Kidney (tissue), 13 donors: ENCODE measurements at regions not wholly inside any gene's neighbourhood (a gene's known extent, or its start where the extent isn't known, plus 50 kb on each side); places are given as distances from the start of the nearest gene placed in this dataset.

Experiments used
- DNase-seq, 5 donors: peaks; one replicate each; pipeline ENCODE4 v3.0.0-alpha.2; 2013 to 2020
- FAIRE-seq: peaks from 2 replicates; lab custom pipeline; 2012; peaks lifted over from hg19 to GRCh38; lab: Jason Lieb, UNC
- H3K27ac ChIP-seq, 2 donors: one replicate each; pipeline ENCODE4 v1.7.0; 2013; ENCODE audit warnings: low read depth in 2 of 2, low read length in 2 of 2, inconsistent platforms in 1 of 2
- H3K27me3 ChIP-seq: one replicate; pipeline ENCODE4 v1.7.1; 2013; ENCODE audit warnings: low read length, inconsistent platforms; ENCODE audit not compliant: control insufficient read depth, insufficient read depth
- H3K36me3 ChIP-seq, 3 donors: one replicate each; pipeline versions ENCODE4 v1.7.0 to v1.7.1; 2013; ENCODE audit warnings: low read length in 3 of 3, control low read depth in 1 of 3, inconsistent platforms in 1 of 3; ENCODE audit not compliant: insufficient read depth in 3 of 3, control insufficient read depth in 2 of 3
- H3K4me1 ChIP-seq, 3 donors: one replicate each; pipeline versions ENCODE4 v1.7.0 to v1.7.1; 2013; ENCODE audit warnings: low read length in 3 of 3, inconsistent platforms in 1 of 3, low read depth in 1 of 3; ENCODE audit not compliant: control insufficient read depth in 2 of 3, insufficient read depth in 2 of 3
- H3K4me3 ChIP-seq, 3 donors: one replicate each; pipeline versions ENCODE4 v1.7.0 to v1.8.1; 2013; ENCODE audit warnings: low read length in 3 of 3, control low read depth in 1 of 3, inconsistent platforms in 1 of 3
- H3K9ac ChIP-seq, 3 donors: one replicate each; pipeline versions ENCODE4 v1.7.0 to v1.7.1; 2013; ENCODE audit warnings: low read length in 3 of 3, control low read depth in 1 of 3, inconsistent platforms in 1 of 3
- H3K9me3 ChIP-seq, 3 donors: one replicate each; pipeline versions ENCODE4 v1.7.0 to v1.7.1; 2013; ENCODE audit warnings: low read length in 3 of 3, control low read depth in 1 of 3, inconsistent platforms in 1 of 3; ENCODE audit not compliant: control insufficient read depth in 2 of 3, insufficient read depth in 1 of 3
- intact Hi-C: fragments of 100-400 bp; cut with DNase I; formaldehyde crosslinking; loops from one replicate; pipeline ENCODE4 v1.11.1; 2022
- TF ChIP-seq, protein P1 (sequence below): IDR thresholded peaks from 3 replicates; pipeline ENCODE4 v1.5.1; 2012; ENCODE audit warnings: mild to moderate bottlenecking, moderate library complexity, borderline replicate concordance; ENCODE audit not compliant: insufficient read depth; ENCODE audit errors: extremely low read depth
- donor health status: control.
- donor health status: control.
- donor health status: control.
- donor health status: control.
- donor health status: control.
- donor health status: DM: yes; HTN: yes; CAD: no.
- donor health status: Normal renal cell carcinoma (clear cell type).

GRCh38 chr22:48744967-48745841, 1082.5 kb downstream of the BRD1 start:
- DNase-seq (peak in 2 of 5 donors; percentile 17 to 44), FAIRE-seq (no peak)
- H3K27ac ChIP-seq = no peak overlapping the region
- intact Hi-C loops = no loop called here
- no peak overlapping the region for H3K9ac ChIP-seq
- no peaks in the 10 kb centered on the region for H3K27me3 ChIP-seq
- no peaks in the 10 kb centered on the region for H3K4me1 ChIP-seq
- no peak overlapping the region for H3K4me3 ChIP-seq
- H3K36me3 ChIP-seq = no peaks in the 10 kb centered on the region
- no peaks in the 10 kb centered on the region for H3K9me3 ChIP-seq
- TF ChIP-seq, protein P1, sequence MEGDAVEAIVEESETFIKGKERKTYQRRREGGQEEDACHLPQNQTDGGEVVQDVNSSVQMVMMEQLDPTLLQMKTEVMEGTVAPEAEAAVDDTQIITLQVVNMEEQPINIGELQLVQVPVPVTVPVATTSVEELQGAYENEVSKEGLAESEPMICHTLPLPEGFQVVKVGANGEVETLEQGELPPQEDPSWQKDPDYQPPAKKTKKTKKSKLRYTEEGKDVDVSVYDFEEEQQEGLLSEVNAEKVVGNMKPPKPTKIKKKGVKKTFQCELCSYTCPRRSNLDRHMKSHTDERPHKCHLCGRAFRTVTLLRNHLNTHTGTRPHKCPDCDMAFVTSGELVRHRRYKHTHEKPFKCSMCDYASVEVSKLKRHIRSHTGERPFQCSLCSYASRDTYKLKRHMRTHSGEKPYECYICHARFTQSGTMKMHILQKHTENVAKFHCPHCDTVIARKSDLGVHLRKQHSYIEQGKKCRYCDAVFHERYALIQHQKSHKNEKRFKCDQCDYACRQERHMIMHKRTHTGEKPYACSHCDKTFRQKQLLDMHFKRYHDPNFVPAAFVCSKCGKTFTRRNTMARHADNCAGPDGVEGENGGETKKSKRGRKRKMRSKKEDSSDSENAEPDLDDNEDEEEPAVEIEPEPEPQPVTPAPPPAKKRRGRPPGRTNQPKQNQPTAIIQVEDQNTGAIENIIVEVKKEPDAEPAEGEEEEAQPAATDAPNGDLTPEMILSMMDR = no peak

- intact Hi-C loops = no loop called here
- TF ChIP-seq, protein P1 = no peak
- Histone ChIP-seq H3K27me3 (no peaks in the 10 kb centered on the region), H3K9ac (no peak overlapping the region), H3K36me3 (no peaks in the 10 kb centered on the region), H3K27ac (no peak overlapping the region), H3K4me3 (no peak overlapping the region), H3K9me3 (no peaks in the 10 kb centered on the region), H3K4me1 (no peaks in the 10 kb centered on the region)
- DNase-seq (peak in 2 of 5 donors; percentile 6 to 7), FAIRE-seq (no peak)
Measured at GRCh38 chr22:48744283-48744641, 1083.4 kb downstream of the BRD1 start.

DNA sequence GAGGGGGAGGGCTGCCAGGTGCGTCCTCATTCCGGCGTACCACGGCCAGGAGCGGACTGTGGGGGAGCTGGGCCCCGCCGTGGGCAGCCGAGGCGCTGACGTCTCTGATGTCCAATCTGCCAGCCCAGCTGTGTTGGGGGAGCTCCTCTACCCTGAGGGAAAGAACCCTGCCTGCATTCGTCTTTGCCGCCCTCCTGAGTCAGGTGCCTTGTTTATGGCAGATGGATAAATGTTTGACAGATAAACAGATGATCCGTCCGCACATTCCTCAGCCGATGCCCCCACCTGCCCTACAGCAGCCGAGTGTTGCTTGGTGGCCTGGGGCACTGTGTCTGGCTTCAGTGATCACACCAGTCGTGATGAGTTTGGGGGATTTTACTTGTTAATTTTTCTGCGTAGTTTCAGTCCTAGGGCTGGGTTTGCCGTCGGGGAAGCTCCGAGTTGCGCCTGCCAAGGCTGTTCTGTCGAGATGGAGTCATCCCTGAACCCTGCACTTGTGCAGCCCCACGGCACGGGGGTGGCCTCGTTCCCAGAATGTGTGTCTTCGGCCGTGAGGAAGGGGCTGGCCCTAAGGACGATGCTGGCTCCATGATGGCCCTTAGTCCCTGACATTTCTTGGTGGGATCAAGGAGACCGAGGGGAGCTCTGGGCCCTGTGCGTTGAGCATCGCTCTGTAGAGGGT, 1083.9 kb downstream of the BRD1 start:
- intact Hi-C loops = no loop called here
- Histone ChIP-seq H3K9me3 (no peaks in the 10 kb centered on the region), H3K36me3 (no peaks in the 10 kb centered on the region), H3K27me3 (no peaks in the 10 kb centered on the region), H3K4me1 (no peaks in the 10 kb centered on the region), H3K4me3 (no peak overlapping the region), H3K9ac (no peak overlapping the region), H3K27ac (no peak overlapping the region)
- peak in 4 of 5 donors; percentile 24 to 45 (median 34) for DNase-seq
- TF ChIP-seq, protein P1 = no peak
- FAIRE-seq = no peak
